ENCODE measurements at regions not wholly inside any gene's neighbourhood (a gene's known extent, or its start where the extent isn't known, plus 50 kb on each side); places are given as distances from the start of the nearest gene placed in this dataset.

- DNase-seq (ENCODE audit: low spot score) (no peak), ATAC-seq (no peak)
- ChIA-PET POLR2A (no interaction called here), CTCF (no interaction called here)
- Mint-ChIP-seq H3K36me3 (peaks cover 59% of the 10 kb centered on the region), H3K27me3 (ENCODE audit: low read depth) (peaks cover 43% of the 10 kb centered on the region), H3K27ac (no peak overlapping the region), H3K4me3 (no peak overlapping the region), H3K4me1 (no peaks in the 10 kb centered on the region), H3K9me3 (peaks cover 63% of the 10 kb centered on the region)
- TF ChIP-seq, protein P1, sequence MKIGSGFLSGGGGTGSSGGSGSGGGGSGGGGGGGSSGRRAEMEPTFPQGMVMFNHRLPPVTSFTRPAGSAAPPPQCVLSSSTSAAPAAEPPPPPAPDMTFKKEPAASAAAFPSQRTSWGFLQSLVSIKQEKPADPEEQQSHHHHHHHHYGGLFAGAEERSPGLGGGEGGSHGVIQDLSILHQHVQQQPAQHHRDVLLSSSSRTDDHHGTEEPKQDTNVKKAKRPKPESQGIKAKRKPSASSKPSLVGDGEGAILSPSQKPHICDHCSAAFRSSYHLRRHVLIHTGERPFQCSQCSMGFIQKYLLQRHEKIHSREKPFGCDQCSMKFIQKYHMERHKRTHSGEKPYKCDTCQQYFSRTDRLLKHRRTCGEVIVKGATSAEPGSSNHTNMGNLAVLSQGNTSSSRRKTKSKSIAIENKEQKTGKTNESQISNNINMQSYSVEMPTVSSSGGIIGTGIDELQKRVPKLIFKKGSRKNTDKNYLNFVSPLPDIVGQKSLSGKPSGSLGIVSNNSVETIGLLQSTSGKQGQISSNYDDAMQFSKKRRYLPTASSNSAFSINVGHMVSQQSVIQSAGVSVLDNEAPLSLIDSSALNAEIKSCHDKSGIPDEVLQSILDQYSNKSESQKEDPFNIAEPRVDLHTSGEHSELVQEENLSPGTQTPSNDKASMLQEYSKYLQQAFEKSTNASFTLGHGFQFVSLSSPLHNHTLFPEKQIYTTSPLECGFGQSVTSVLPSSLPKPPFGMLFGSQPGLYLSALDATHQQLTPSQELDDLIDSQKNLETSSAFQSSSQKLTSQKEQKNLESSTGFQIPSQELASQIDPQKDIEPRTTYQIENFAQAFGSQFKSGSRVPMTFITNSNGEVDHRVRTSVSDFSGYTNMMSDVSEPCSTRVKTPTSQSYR (CRISPR knock-in tag; IDR thresholded peaks at IDR 0.05): no peak
- TF ChIP-seq CREB1 (CRISPR knock-in tag; IDR thresholded peaks at IDR 0.05) (no peak), OVOL2 (CRISPR knock-in tag; IDR thresholded peaks at IDR 0.05; ENCODE audit: borderline replicate concordance) (no peak), E2F1 (CRISPR knock-in tag; IDR thresholded peaks at IDR 0.05) (no peak), ZNF317 (CRISPR knock-in tag; IDR thresholded peaks at IDR 0.05; ENCODE audit: borderline replicate concordance, low read depth) (no peak), ZBTB21 (CRISPR knock-in tag; IDR thresholded peaks at IDR 0.05; ENCODE audit: borderline replicate concordance) (no peak)
- TF ChIP-seq, protein P2, sequence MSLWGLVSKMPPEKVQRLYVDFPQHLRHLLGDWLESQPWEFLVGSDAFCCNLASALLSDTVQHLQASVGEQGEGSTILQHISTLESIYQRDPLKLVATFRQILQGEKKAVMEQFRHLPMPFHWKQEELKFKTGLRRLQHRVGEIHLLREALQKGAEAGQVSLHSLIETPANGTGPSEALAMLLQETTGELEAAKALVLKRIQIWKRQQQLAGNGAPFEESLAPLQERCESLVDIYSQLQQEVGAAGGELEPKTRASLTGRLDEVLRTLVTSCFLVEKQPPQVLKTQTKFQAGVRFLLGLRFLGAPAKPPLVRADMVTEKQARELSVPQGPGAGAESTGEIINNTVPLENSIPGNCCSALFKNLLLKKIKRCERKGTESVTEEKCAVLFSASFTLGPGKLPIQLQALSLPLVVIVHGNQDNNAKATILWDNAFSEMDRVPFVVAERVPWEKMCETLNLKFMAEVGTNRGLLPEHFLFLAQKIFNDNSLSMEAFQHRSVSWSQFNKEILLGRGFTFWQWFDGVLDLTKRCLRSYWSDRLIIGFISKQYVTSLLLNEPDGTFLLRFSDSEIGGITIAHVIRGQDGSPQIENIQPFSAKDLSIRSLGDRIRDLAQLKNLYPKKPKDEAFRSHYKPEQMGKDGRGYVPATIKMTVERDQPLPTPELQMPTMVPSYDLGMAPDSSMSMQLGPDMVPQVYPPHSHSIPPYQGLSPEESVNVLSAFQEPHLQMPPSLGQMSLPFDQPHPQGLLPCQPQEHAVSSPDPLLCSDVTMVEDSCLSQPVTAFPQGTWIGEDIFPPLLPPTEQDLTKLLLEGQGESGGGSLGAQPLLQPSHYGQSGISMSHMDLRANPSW (CRISPR knock-in tag; conservative IDR thresholded peaks at IDR 0.05; ENCODE audit: low read depth): no peak
- TF ChIP-seq, protein P3, sequence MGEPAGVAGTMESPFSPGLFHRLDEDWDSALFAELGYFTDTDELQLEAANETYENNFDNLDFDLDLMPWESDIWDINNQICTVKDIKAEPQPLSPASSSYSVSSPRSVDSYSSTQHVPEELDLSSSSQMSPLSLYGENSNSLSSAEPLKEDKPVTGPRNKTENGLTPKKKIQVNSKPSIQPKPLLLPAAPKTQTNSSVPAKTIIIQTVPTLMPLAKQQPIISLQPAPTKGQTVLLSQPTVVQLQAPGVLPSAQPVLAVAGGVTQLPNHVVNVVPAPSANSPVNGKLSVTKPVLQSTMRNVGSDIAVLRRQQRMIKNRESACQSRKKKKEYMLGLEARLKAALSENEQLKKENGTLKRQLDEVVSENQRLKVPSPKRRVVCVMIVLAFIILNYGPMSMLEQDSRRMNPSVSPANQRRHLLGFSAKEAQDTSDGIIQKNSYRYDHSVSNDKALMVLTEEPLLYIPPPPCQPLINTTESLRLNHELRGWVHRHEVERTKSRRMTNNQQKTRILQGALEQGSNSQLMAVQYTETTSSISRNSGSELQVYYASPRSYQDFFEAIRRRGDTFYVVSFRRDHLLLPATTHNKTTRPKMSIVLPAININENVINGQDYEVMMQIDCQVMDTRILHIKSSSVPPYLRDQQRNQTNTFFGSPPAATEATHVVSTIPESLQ (CRISPR knock-in tag; IDR thresholded peaks at IDR 0.05): no peak
These were observed 807.8 kb upstream of the TMEM132C start for GRCh38 chr12:127459166-127459565.

- CTCF ChIA-PET: no interaction called here
- H3K4me3 Mint-ChIP-seq: no peak overlapping the region
- no peak overlapping the region for H3K27ac Mint-ChIP-seq
- TF ChIP-seq SMAD4 (CRISPR knock-in tag; IDR thresholded peaks at IDR 0.05) (no peak), MXD4 (CRISPR knock-in tag; IDR thresholded peaks at IDR 0.05; ENCODE audit: borderline replicate concordance) (no peak), SOX15 (CRISPR knock-in tag; IDR thresholded peaks at IDR 0.05) (no peak), ZNF423 (CRISPR knock-in tag; IDR thresholded peaks at IDR 0.05) (no peak), ZNF317 (CRISPR knock-in tag; IDR thresholded peaks at IDR 0.05; ENCODE audit: borderline replicate concordance, low read depth) (no peak), ZNF219 (CRISPR knock-in tag; IDR thresholded peaks at IDR 0.05; ENCODE audit: borderline replicate concordance) (no peak), NR1H2 (CRISPR knock-in tag; IDR thresholded peaks at IDR 0.05) (no peak), FOXJ3 (CRISPR knock-in tag; IDR thresholded peaks at IDR 0.05; ENCODE audit: borderline replicate concordance) (no peak)
- TF ChIP-seq, protein P4, sequence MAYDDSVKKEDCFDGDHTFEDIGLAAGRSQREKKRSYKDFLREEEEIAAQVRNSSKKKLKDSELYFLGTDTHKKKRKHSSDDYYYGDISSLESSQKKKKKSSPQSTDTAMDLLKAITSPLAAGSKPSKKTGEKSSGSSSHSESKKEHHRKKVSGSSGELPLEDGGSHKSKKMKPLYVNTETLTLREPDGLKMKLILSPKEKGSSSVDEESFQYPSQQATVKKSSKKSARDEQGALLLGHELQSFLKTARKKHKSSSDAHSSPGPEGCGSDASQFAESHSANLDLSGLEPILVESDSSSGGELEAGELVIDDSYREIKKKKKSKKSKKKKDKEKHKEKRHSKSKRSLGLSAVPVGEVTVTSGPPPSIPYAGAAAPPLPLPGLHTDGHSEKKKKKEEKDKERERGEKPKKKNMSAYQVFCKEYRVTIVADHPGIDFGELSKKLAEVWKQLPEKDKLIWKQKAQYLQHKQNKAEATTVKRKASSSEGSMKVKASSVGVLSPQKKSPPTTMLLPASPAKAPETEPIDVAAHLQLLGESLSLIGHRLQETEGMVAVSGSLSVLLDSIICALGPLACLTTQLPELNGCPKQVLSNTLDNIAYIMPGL (CRISPR knock-in tag; IDR thresholded peaks at IDR 0.05): no peak
- TF ChIP-seq, protein P5, sequence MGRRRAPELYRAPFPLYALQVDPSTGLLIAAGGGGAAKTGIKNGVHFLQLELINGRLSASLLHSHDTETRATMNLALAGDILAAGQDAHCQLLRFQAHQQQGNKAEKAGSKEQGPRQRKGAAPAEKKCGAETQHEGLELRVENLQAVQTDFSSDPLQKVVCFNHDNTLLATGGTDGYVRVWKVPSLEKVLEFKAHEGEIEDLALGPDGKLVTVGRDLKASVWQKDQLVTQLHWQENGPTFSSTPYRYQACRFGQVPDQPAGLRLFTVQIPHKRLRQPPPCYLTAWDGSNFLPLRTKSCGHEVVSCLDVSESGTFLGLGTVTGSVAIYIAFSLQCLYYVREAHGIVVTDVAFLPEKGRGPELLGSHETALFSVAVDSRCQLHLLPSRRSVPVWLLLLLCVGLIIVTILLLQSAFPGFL (CRISPR knock-in tag; IDR thresholded peaks at IDR 0.05; ENCODE audit: borderline replicate concordance): no peak
- TF ChIP-seq, protein P6, sequence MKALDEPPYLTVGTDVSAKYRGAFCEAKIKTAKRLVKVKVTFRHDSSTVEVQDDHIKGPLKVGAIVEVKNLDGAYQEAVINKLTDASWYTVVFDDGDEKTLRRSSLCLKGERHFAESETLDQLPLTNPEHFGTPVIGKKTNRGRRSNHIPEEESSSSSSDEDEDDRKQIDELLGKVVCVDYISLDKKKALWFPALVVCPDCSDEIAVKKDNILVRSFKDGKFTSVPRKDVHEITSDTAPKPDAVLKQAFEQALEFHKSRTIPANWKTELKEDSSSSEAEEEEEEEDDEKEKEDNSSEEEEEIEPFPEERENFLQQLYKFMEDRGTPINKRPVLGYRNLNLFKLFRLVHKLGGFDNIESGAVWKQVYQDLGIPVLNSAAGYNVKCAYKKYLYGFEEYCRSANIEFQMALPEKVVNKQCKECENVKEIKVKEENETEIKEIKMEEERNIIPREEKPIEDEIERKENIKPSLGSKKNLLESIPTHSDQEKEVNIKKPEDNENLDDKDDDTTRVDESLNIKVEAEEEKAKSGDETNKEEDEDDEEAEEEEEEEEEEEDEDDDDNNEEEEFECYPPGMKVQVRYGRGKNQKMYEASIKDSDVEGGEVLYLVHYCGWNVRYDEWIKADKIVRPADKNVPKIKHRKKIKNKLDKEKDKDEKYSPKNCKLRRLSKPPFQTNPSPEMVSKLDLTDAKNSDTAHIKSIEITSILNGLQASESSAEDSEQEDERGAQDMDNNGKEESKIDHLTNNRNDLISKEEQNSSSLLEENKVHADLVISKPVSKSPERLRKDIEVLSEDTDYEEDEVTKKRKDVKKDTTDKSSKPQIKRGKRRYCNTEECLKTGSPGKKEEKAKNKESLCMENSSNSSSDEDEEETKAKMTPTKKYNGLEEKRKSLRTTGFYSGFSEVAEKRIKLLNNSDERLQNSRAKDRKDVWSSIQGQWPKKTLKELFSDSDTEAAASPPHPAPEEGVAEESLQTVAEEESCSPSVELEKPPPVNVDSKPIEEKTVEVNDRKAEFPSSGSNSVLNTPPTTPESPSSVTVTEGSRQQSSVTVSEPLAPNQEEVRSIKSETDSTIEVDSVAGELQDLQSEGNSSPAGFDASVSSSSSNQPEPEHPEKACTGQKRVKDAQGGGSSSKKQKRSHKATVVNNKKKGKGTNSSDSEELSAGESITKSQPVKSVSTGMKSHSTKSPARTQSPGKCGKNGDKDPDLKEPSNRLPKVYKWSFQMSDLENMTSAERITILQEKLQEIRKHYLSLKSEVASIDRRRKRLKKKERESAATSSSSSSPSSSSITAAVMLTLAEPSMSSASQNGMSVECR (CRISPR knock-in tag; IDR thresholded peaks at IDR 0.05; ENCODE audit: borderline replicate concordance): no peak
These were observed 807.3 kb upstream of the TMEM132C start for GRCh38 chr12:127459687-127460086.

More at GRCh38 chr12:127459687-127460086, 807.3 kb upstream of the TMEM132C start:
- peaks cover 38% of the 10 kb centered on the region for H3K27me3 Mint-ChIP-seq (ENCODE audit: low read depth)
- H3K4me1 Mint-ChIP-seq: no peaks in the 10 kb centered on the region
- ATAC-seq (no peak), DNase-seq (ENCODE audit: low spot score) (no peak)
- POLR2A ChIA-PET: no interaction called here
- H3K9me3 Mint-ChIP-seq: peaks cover 63% of the 10 kb centered on the region
- peaks cover 56% of the 10 kb centered on the region for H3K36me3 Mint-ChIP-seq
